GM12878 (cell line): ENCODE measurements at regions not wholly inside any gene's neighbourhood (a gene's known extent, or its start where the extent isn't known, plus 50 kb on each side); places are given as distances from the start of the nearest gene placed in this dataset.
A peak's percentile ranks its signal among the peaks of the same experiment; 100 is the strongest.

Experiments used
- ATF7 ChIP-seq: fragments of 450-650 bp; IDR thresholded peaks from 2 replicates; pipeline ENCODE4 v1.6.1; 2016; ENCODE audit warnings: low read depth, mild to moderate bottlenecking
- BACH1 ChIP-seq: fragments of 450-650 bp; IDR thresholded peaks from 2 replicates; pipeline ENCODE4 v1.6.1; 2017; ENCODE audit warnings: mild to moderate bottlenecking, borderline replicate concordance
- BRCA1 ChIP-seq: IDR thresholded peaks from 2 replicates; pipeline ENCODE4 v1.6.1; 2011; ENCODE audit warnings: low read depth, low read length, improper control_type of control experiment
- CBX3 ChIP-seq: fragments of 200-600 bp; sonication (generic); IDR thresholded peaks from 2 replicates; pipeline ENCODE4 v1.6.1; 2016; ENCODE audit warnings: low read depth, borderline replicate concordance
- CBX5 ChIP-seq: sonication (generic); IDR thresholded peaks from 2 replicates; pipeline ENCODE4 v1.6.1; 2016; ENCODE audit warnings: low read depth, moderate library complexity, mild to moderate bottlenecking, inconsistent platforms
- CHD1 ChIP-seq: IDR thresholded peaks from 2 replicates; pipeline ENCODE4 v1.6.1; 2012; ENCODE audit warnings: low read depth, low read length, improper control_type of control experiment
- CHD2 ChIP-seq: IDR thresholded peaks from 2 replicates; pipeline ENCODE4 v1.6.1; 2011; ENCODE audit warnings: low read depth, low read length, improper control_type of control experiment, borderline replicate concordance
- CTCF ChIP-seq, 3 experiments: IDR thresholded peaks in 2 of 3; conservative IDR thresholded peaks in 1 of 3; 2 replicates each; pipeline ENCODE4 v1.5.1; 2011; ENCODE audit warnings: low read depth in 3 of 3, low read length in 3 of 3, mild to moderate bottlenecking in 3 of 3, control low read depth in 2 of 3, moderate library complexity in 2 of 3, inconsistent platforms in 1 of 3, mixed read lengths in 1 of 3; ENCODE audit not compliant: control insufficient read depth in 2 of 3, insufficient read depth in 1 of 3; ENCODE audit errors: extremely low read depth in 1 of 3
- GATAD2B ChIP-seq: fragments of 450-650 bp; conservative IDR thresholded peaks from 2 replicates; pipeline ENCODE4 v1.6.1; 2017; ENCODE audit warnings: low read depth, mild to moderate bottlenecking, moderate library complexity
- IKZF2 ChIP-seq, 2 experiments: fragments of 450-650 bp; IDR thresholded peaks; 2 replicates each; pipeline ENCODE4 v1.6.1; 2017; ENCODE audit warnings: mild to moderate bottlenecking in 2 of 2, moderate library complexity in 2 of 2
- JUNB ChIP-seq: IDR thresholded peaks from 2 replicates; pipeline ENCODE4 v1.6.1; 2016; ENCODE audit warnings: antibody characterized with exemption, mild to moderate bottlenecking
- KAT2A ChIP-seq: conservative IDR thresholded peaks from 2 replicates; pipeline ENCODE4 v1.6.1; 2011; ENCODE audit warnings: low read depth, low read length; ENCODE audit not compliant: control insufficient read depth
- MYC ChIP-seq: IDR thresholded peaks from 2 replicates; pipeline ENCODE4 v1.6.1; 2011; ENCODE audit warnings: mild to moderate bottlenecking, low read length, moderate library complexity, inconsistent platforms; ENCODE audit not compliant: insufficient read depth, insufficient replicate concordance, insufficient read length, severe bottlenecking
- NFYB ChIP-seq: IDR thresholded peaks from 2 replicates; pipeline ENCODE4 v1.6.1; 2011; ENCODE audit warnings: low read depth, mild to moderate bottlenecking, low read length, improper control_type of control experiment, moderate library complexity; ENCODE audit not compliant: insufficient read depth
- NR2C2 ChIP-seq: IDR thresholded peaks from 2 replicates; pipeline ENCODE4 v1.6.1; 2011; ENCODE audit warnings: borderline replicate concordance, low read depth; ENCODE audit not compliant: control insufficient read depth, insufficient read length
- PAX5 ChIP-seq: IDR thresholded peaks from 2 replicates; pipeline ENCODE4 v1.6.1; 2011; ENCODE audit warnings: low read depth, low read length, borderline replicate concordance
- RELA ChIP-seq: fragments of 450-650 bp; IDR thresholded peaks from 2 replicates; pipeline ENCODE4 v1.8.0; 2014; ENCODE audit warnings: borderline replicate concordance; ENCODE audit not compliant: partially characterized antibody
- RFX5 ChIP-seq: IDR thresholded peaks from 2 replicates; pipeline ENCODE4 v1.6.1; 2011; ENCODE audit warnings: low read depth, low read length, improper control_type of control experiment
- SIX5 ChIP-seq: IDR thresholded peaks from 2 replicates; pipeline ENCODE4 v1.6.1; 2011; ENCODE audit warnings: mild to moderate bottlenecking, low read depth, low read length, moderate library complexity; ENCODE audit not compliant: severe bottlenecking
- SKIL ChIP-seq: fragments of 450-650 bp; IDR thresholded peaks from 2 replicates; pipeline ENCODE4 v1.6.1; 2017; ENCODE audit warnings: mild to moderate bottlenecking, low read depth, inconsistent platforms; ENCODE audit not compliant: poor library complexity, severe bottlenecking
- TAF1 ChIP-seq: IDR thresholded peaks from 2 replicates; pipeline ENCODE4 v1.6.1; 2011; ENCODE audit warnings: mild to moderate bottlenecking, low read depth, low read length, borderline replicate concordance
- TCF3 ChIP-seq: IDR thresholded peaks from 2 replicates; pipeline ENCODE4 v1.6.1; 2012; ENCODE audit warnings: low read depth, mild to moderate bottlenecking, low read length, borderline replicate concordance; ENCODE audit not compliant: insufficient read depth
- ZNF24 ChIP-seq: fragments of 450-650 bp; IDR thresholded peaks from 2 replicates; pipeline ENCODE4 v1.6.1; 2017; ENCODE audit warnings: antibody characterized with exemption, mild to moderate bottlenecking
- ZNF384 ChIP-seq: IDR thresholded peaks from 2 replicates; pipeline ENCODE4 v1.6.1; 2012; ENCODE audit warnings: low read depth, mild to moderate bottlenecking, low read length, improper control_type of control experiment, borderline replicate concordance
- TF ChIP-seq, protein P1 (sequence below): IDR thresholded peaks from 2 replicates; pipeline ENCODE4 v1.6.1; 2012; ENCODE audit warnings: low read length, inconsistent platforms
- TF ChIP-seq, protein P2 (sequence below): fragments of 150-350 bp; IDR thresholded peaks from 2 replicates; pipeline ENCODE4 v1.6.1; 2014; ENCODE audit warnings: mild to moderate bottlenecking, low read depth, low read length

DNA sequence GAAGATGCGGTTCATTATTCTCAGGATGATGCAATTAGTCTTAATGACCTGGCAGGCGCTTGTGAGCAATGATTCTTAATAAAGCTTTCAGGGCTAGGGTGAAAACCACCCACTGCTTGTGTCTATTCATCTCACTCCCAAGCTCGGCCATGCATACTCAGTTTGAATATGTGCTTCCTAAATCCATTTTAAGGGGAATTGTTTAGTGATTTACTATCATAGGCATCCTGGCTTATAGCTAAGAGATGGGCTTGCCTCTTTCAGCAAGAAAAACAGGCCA, 141.1 kb upstream of the SLC24A3 start (continued):
- TF ChIP-seq GATAD2B (no peak; the same call in 1 of the 2 replicates), ZNF384 (no peak), MYC (no peak), JUNB (peak; percentile 89), CBX3 (no peak), NR2C2 (no peak), BACH1 (peak; percentile 78; the same call in 1 of the 2 replicates), CHD2 (peak; percentile 70; the same call in 1 of the 2 replicates), KAT2A (no peak), ZNF24 (peak; percentile 40; the same call in 1 of the 2 replicates), RFX5 (no peak), ATF7 (peak; percentile 95), NFYB (no peak), CTCF (IDR thresholded peaks at IDR 0.05 in 2 of 3, conservative IDR thresholded peaks at IDR 0.05 in 1 of 3; ENCODE audit: control insufficient read depth in 2 of 3, extremely low read depth in 1 of 3, insufficient read depth in 1 of 3, low read depth in 3 of 3, low read length in 3 of 3) (no peak), BRCA1 (no peak), SIX5 (no peak), CHD1 (no peak), RELA (no peak), TCF3 (no peak), CBX5 (no peak), SKIL (peak; percentile 70), IKZF2 (IDR thresholded peaks at IDR 0.05) (peak; percentile 91 to 95), PAX5 (peak; percentile 69), TAF1 (no peak)
- TF ChIP-seq, protein P1, sequence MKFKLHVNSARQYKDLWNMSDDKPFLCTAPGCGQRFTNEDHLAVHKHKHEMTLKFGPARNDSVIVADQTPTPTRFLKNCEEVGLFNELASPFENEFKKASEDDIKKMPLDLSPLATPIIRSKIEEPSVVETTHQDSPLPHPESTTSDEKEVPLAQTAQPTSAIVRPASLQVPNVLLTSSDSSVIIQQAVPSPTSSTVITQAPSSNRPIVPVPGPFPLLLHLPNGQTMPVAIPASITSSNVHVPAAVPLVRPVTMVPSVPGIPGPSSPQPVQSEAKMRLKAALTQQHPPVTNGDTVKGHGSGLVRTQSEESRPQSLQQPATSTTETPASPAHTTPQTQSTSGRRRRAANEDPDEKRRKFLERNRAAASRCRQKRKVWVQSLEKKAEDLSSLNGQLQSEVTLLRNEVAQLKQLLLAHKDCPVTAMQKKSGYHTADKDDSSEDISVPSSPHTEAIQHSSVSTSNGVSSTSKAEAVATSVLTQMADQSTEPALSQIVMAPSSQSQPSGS: peak; percentile 78; the same call in 1 of the 2 replicates
- TF ChIP-seq, protein P2, sequence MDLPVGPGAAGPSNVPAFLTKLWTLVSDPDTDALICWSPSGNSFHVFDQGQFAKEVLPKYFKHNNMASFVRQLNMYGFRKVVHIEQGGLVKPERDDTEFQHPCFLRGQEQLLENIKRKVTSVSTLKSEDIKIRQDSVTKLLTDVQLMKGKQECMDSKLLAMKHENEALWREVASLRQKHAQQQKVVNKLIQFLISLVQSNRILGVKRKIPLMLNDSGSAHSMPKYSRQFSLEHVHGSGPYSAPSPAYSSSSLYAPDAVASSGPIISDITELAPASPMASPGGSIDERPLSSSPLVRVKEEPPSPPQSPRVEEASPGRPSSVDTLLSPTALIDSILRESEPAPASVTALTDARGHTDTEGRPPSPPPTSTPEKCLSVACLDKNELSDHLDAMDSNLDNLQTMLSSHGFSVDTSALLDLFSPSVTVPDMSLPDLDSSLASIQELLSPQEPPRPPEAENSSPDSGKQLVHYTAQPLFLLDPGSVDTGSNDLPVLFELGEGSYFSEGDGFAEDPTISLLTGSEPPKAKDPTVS: no peak
